GM19397 (cell line): ENCODE measurements at regions not wholly inside any gene's neighbourhood (a gene's known extent, or its start where the extent isn't known, plus 50 kb on each side); places are given as distances from the start of the nearest gene placed in this dataset.
A peak's percentile ranks its signal among the peaks of the same experiment; 100 is the strongest.
"Not testable (repeated sequence)": the region's sequence is repeated elsewhere in the genome, so short reads cannot be mapped to it uniquely, and the experiment has no call there.

Experiments
- ATAC-seq: cut with Tn5 transposase; IDR thresholded peaks from one replicate; pipeline ENCODE4 v1.9.1; 2021; ENCODE audit warnings: mild to moderate bottlenecking, moderate library complexity; ENCODE audit not compliant: unreplicated experiment

DNA sequence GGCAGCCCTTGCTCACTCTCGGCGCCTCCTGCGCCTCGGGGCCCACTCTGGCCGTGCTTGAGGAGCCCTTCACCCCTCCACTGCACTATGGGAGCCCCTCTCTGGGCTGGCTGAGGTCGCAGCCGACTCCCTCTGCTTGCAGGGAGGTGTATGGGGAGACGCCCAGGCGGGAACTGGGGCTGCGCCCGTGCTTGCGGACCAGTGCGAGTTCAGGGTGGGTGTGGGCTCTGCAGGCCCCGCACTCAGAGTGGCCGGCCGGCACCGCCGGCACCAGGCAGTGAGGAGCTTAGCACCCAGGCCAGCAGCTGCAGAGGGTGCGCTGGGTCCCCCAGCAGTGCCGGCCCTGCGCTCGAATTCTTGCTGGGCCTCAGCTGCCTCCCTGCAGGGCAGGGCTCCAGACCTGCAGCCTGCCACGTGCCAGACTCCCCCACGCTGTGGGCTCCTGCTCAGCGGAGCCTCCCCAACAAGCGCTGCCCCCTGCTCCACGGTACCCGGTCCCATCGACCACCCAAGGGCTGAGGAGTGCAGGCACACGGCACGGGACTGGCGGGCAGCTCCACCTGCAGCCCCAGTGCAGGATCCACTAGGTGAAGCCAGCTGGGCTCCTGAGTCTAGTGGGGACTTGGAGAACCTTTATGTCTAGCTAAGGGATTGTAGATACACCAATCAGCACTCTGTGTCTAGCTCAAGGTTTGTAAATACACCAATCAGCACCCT, 54.0 kb upstream of the WWC2 start:
- not testable (repeated sequence) for ATAC-seq

DNA sequence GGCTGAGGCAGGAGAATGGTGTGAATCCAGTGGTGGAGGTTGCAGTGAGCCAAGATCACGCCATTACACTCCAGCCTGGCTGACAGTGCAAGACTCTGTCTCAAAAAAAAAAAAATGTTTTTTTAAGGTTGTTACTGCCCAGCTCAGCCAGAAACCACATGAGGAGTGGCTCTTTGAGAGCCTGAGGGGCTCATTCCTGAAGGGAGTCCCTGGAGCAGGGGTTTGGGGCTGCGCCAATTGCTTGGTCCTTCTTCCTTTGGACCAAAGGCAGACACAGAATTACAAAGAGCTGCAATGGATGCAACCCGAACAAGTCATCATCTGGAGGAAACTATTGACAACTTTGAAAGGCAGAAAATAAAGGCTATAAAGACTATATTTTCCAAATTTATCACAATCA, 60.6 kb upstream of the WWC2 start:
- ATAC-seq: no peak

DNA sequence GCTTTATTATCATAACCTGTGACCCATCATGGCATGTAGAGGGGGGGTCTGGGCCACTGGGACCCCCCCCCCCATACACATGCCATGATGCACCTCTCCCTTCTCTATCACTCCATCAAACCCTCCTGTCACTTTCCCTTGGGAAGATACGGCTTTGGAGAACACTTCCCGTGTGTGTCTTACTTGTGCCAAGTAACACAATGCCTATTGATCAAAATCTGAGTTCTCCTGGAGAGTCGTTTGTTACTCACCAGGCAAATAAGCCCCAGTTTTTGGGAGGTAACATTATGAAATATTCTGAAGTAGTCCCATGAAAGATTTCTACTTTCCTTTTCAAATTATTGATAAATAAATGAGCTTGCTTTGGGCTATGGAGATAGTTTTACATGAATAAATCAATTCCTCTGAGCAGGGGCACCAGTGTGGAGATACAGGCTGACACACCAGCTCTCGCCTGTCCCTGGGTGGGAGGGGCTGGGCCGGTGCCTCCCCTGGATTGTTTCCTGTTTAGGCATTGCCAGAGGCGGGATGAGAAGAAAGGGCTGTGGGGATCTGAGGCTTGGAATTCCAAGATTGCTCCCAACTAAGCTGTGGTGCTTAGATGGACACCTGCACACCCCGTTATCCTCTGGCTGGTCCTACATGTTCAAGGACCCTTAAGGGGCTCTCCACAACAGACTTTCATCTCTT, 63.2 kb upstream of the WWC2 start:
- no peak for ATAC-seq

DNA sequence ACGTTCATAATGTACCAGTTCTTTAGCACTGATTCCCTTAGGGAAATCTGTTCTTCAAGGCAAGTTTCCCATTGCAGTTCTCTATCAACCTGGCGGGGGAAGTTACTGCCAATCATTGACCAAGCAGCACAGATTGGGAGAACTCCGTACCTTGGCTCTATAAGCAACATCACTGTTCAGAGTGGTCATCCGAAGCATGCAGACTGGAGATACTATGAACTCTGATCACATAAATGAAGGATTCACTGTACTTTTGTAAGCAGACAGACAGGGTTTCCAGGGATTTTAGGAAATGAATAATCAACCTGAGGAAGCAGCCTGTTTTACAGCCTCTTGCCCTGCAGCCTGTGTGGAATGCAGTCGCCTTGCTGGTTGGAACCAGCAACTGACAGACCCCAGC, 63.8 kb upstream of the WWC2 start:
- no peak for ATAC-seq

DNA sequence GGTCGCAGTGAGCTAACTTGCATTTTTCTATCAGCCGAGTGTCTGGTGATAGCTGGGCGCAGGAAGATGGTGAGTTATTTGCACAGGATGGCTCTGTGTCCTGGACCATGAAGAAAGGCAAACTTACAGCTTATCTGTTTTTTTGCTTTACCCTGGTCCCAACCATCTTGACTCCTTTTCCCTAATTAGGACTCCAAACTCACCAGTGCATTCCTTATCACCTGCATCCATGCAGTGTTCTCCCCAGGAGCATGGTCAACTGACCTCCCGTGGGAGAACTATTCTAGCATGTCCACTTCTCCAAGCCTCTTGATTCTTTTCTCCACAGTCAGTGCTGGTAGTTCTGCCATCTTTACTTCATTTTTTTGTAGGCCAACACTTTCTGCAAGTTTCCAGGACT, 68.2 kb upstream of the WWC2 start:
- ATAC-seq: no peak

DNA sequence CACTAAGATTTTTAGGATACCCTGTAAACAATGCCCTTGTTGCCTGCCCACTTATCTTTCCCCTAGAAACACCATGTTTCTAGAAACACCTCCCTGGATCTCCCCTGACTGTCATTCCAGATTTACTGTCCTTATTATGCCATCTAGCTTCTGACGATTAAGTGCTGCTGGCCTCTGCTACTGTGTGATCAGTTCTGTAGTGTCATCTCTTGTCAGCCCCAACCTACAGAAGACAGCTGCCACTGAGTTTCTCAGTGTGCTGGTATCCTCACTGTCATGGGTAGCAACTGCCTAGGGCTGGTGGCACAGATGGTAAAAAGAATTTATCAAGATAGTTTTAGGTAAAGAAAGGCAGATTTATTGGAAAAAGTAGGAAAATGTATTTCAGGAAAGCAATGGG, 68.7 kb upstream of the WWC2 start:
- ATAC-seq: no peak

DNA sequence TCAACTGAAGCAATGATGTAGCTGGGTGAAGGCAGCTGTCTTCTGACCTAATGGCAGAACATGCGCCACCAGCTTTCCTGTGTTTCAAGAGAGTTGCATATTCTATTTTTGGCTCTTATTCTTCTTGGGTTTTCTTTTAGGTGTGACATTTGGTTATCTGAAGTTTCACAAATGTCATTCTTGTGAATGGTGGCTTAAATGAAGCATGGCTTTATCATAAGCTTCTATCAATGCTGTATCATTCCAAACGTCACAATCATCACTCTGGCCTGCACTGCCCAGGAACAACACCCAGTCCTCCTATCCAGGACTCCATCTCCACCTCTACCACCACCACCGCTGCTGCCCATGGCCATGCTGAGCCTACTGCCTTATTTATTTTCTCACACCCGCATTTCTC, 69.7 kb upstream of the WWC2 start:
- ATAC-seq: no peak

DNA sequence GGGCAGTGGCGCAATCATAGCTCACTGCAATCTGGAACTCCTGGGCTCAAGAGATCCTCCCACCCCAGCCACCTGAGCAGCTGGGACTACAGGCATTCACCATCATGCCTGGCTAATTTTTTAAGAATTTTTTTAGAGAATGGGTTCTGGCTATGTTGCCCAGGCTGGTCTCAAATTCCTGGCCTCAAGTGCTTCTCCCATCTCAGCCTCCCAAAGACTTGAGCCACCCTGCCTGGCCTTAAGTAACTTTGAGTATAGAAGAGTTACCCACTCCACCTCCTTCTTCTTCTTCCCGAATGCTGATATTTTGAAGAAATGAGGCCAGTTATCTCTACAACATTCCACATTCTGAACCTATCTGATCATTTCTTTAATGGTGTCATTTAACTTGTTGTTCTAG, 72.4 kb upstream of the WWC2 start:
- no peak for ATAC-seq

DNA sequence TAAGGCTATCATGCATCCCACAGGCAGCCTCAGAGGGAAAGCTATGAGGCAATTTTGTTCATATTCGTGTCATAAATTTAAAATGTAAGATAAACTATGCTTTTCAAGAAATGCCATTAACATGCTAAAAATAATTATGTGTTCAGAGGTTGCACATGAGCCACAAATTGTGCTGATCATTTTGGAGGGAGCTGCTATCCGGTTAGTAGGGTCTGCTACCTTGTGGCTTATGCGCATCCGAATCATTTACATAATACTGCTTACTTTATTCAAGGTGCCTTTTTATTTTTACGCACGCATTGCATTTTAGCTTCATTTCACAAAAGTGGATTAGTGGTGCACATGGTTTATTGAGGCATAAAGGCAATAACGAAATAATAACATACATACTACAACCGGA, 76.4 kb upstream of the WWC2 start:
- ATAC-seq: no peak

DNA sequence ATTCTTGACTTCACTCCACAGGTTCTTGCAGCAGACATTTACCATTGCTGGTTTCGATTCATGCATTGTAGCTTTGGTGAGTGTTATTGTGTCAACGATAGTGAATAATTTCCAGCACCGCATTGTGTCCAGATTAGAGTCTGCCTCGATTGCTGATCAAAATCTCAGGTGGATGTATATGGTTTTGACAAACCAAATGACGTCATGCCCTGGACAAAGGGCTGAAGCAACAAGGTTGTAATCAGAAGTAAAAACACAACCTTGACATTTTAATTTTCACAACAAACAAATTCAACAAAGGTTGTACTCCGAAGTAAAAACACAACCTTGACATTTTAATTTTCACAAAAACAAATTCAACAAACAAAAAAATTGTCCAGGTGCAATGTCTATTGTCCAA, 81.1 kb upstream of the WWC2 start:
- no peak for ATAC-seq

DNA sequence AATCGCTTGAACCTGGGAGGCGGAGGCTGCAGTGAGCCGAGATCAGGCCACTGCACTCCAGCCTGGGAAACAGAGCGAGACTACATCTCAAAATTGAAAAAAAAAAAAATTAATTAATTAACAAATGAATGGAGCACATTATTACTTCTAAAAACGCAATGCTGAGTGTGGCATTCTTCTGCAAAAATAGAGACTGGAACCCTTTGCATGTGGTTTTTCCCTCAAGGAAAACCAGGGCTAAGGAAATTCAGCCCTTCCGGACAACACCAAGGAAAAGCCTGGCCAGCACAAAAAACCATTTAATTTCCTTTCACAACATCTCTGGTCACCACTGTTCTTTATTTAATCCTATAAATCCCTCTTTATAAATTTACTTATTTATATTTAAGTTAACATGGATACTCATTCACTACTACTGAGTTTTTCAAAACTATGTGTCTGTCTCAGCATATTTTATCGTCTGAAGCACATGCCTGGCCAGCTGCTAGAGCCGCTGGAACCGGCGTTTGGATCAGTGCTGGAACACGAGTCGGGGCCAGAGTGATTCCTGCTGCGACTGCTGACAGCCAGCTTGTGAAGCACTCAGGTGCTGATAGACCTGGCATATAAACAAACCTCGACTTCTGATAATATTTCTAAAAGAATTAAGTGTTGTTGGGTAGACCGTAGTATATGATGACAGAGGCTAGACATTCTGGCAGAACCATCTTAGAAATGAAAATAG, 84.5 kb upstream of the WWC2 start:
- ATAC-seq: no peak

DNA sequence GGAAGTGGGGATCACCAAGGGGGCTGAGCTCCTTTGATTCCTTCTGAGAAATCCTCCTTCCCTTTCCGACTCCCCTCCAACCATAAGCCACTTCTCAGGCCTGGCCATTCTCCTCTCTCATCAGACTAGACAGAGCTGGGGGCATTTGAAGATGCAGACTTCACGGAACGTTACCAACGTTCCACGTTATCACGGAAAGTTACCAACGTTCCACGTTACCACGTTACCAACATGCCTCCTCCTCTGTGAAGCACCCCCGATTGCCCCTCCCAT, 85.4 kb upstream of the WWC2 start:
- no peak for ATAC-seq

DNA sequence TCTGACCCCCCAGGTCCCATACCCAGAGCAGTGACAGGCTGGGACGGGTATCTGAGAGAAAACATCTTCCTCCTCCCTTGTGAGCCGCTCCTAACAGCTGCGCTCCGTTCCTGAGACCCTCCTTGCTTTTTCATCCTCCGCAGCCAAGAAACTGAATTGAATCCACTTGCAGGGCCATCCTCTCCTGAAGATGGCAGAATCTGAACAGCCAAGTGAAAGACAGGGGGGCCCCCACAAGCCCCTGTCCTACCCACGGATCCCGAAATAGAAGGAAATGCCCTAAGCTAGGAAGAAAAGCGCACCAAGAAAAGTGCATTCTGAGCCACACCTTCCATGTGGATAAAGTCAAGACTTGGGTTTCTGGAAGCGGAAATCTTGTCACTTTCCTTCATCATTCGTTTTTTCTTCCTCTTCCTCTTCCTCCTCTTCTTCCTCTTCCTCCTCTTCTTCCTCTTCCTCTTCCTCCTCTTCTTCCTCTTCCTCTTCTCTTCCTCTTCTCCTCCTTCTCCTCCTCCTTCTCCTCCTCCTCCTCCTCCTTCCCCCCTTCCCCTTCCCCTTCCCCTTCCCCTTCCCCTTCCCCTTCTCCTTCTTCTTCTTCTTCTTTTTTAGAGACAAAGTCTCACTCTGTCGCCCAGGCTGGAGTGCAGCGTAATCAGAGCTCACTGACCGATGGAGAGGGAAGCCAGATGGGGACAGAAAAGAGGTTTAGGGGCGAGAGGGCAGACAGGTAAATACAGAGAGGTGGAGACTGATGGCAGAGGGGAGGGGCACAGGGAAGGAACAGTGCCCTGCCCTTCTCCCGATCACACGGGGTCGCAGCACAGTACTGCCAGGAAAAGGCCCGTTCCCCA, 86.0 kb upstream of the WWC2 start:
- no peak for ATAC-seq

DNA sequence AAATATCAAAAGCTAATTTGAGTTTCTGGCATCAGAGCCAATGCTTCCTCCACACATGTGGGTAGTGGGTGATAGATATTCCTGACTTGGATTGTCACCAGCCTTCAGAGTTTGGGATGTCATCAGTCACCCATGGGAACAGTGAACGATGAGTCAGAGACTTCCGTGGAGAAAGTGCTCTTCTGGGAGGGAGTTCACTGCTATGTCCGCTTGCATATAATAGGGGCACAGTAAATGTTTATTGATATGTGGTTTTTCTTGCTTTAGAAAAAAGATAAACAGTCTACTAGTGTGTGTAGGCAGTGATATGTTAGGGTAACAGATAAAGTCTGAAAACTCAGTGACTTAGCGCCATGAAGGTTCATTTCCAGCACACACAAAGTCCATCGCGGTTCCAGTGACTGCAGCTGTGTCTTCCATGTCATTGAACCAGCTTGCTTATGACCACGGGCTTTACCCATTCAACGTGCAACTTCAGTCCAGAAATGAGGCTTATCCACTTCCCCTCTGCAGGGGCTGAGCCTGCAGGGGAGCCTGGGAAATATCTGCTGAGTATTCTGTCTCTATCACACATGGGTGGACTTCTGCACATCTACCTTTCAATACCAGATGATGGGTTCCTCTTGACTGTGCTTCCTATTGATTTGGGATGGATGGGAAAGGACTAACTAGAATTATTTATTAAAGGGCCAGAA, 87.7 kb upstream of the WWC2 start:
- no peak for ATAC-seq

DNA sequence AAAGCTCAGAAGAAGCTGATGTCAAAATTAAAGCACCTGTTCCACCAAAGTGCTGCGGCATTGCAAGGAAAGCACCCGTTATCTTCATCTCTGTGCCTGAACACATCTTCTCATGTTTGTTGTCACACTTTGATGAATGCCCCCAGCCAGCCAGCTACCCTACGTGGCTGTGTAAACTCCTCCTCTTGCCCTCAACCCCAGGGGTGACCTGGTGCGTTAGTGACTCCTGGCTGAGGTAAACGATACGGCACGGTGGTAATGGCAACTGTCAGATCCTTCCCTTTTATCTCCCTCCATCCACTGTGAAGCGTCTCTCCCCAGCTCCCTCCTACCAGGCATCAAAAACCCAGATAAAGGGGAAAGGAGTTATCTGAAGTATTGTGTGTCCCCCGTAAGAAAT, 90.6 kb upstream of the WWC2 start:
- no peak for ATAC-seq

DNA sequence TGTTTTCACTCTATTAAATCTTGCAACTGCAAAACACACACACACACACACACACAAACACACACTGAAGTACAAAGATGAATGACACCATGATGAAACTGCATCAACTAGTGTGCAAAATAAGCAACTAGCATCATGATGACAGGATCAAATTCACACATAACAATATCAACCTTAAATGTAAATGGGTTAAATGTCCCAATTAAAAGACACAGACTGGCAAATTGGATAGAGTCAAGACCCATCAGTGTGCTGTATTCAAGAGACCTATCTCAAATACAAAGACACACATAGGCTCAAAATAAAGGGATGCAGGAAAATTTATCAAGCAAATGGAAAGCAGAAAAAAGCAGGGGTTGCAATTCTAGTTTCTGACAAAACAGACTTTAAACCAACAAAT, 87.2 kb upstream of the DCTD start:
- not testable (repeated sequence) for ATAC-seq

DNA sequence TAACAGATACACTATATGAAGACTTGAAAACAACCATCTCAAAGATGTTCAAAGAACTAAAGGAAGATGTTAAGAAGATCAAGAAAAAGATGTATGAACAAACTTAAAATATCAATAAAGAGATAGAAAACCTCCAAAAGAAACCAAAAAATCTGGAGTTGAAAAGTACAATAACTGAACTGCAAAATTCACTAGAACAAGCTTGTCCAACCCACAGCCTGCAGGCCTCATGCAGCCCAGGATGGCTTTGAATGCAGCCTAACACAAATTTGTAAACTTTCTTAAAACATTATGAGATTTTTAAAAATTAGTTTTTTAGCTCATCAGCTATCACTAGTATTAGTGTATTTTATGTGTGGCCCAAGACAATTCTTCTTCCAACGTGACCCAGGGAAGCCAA, 77.0 kb upstream of the DCTD start:
- ATAC-seq: no peak

DNA sequence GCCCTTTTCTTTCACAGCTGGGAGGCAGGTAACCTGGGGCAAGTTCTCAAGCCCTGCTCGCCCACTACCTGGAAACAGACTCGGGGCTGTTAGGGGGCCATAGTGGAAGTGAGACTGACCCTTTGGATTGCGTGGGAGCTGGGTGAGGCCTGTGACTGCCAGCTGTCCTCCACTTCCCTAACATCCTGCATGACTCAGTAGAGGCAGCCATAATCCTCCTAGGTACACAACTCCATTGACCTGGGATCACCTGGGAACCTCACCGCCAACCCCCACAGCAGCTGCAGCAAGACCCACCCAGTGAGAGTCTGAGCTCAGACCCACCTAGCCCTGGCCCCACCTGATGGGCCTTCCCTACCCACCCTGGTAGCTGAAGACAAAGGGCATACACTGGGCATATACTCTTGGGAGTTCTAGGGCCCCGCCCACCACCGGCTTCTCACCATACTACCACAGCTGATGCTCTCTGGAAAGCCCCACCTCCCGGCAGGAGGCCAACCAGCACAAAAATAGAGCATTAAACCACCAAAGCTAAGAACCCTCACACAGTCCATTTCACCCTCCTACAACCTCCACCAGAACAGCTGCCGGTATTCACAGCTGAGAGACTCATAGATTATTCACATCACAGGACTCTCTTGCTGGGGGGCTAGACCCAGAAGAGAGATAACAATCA, 61.1 kb upstream of the DCTD start:
- peak; percentile 87 for ATAC-seq

DNA sequence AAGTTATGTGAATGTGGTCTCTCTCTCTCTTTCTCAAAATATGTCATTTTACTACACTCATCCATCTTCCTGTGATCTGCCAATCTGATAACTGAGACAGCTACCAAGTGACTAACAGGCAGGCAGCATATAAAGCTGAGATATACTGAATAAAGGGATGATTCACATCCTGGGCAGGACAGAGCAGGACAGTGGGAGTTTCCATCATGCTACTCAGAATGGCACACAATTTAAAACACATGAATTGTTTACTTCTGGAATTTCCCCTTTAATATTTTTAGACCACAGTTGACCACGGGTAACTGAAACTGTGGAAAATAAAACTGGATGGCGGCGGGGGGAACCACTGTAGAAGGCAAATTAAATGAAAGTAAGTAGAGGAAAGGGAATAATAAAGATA, 58.6 kb upstream of the DCTD start:
- no peak for ATAC-seq

DNA sequence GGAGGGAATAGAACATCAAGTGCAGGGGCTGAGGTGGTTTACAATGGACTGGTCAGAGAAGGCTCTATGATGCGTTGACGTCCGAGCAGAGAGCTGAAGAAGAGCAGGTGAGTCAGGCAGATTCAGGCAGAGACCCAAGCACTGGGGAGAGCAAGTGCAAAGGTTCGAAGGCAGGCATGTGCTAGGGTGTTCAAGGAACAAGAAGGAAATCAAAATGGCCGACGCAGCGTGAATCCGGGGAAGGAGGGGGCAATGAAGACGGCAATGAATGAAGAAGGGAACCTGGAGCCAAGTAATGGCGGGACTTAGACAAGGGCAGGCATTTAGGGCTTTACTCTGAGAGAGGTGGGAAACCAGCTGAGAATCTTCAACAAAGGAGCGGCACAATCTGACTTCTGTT, 56.8 kb upstream of the DCTD start:
- no peak for ATAC-seq
